GM18520 (cell line): ENCODE measurements at regions not wholly inside any gene's neighbourhood (a gene's known extent, or its start where the extent isn't known, plus 50 kb on each side); places are given as distances from the start of the nearest gene placed in this dataset.

Source experiments
- ATAC-seq: cut with Tn5 transposase; IDR thresholded peaks from one replicate; pipeline ENCODE4 v1.9.1; 2021; ENCODE audit not compliant: unreplicated experiment

- no peak for ATAC-seq
Measured at GRCh38 chr9:18335825-18336224, 138.1 kb upstream of the ADAMTSL1 start.

GRCh38 chr9:18338042-18338441, 135.9 kb upstream of the ADAMTSL1 start:
- ATAC-seq = no peak

- ATAC-seq = no peak
Measured at GRCh38 chr9:18343784-18344183, 130.2 kb upstream of the ADAMTSL1 start.

- ATAC-seq = no peak
Measured at GRCh38 chr9:18346745-18347144, 127.2 kb upstream of the ADAMTSL1 start.

- ATAC-seq = no peak
Measured at GRCh38 chr9:18347386-18348082, 126.4 kb upstream of the ADAMTSL1 start.

- ATAC-seq = no peak
Measured at GRCh38 chr9:18348083-18348475, 125.9 kb upstream of the ADAMTSL1 start.

- ATAC-seq = no peak
Measured at GRCh38 chr9:18349530-18349929, 124.4 kb upstream of the ADAMTSL1 start.

GRCh38 chr9:18350036-18350435, 123.9 kb upstream of the ADAMTSL1 start:
- no peak for ATAC-seq

- ATAC-seq = no peak
Measured at GRCh38 chr9:18350995-18351595, 122.9 kb upstream of the ADAMTSL1 start.

- ATAC-seq = no peak
Measured at GRCh38 chr9:18352711-18353110, 121.2 kb upstream of the ADAMTSL1 start.

- ATAC-seq = no peak
Measured at GRCh38 chr9:18353473-18353872, 120.5 kb upstream of the ADAMTSL1 start.

- no peak for ATAC-seq
Measured at GRCh38 chr9:18357321-18357720, 116.6 kb upstream of the ADAMTSL1 start.

- no peak for ATAC-seq
Measured at GRCh38 chr9:18358325-18358724, 115.6 kb upstream of the ADAMTSL1 start.

GRCh38 chr9:18359335-18359734, 114.6 kb upstream of the ADAMTSL1 start:
- no peak for ATAC-seq

- no peak for ATAC-seq
Measured at GRCh38 chr9:18360005-18360404, 113.9 kb upstream of the ADAMTSL1 start.

- ATAC-seq = no peak
Measured at GRCh38 chr9:18361646-18362045, 112.3 kb upstream of the ADAMTSL1 start.

GRCh38 chr9:18362166-18362565, 111.8 kb upstream of the ADAMTSL1 start:
- ATAC-seq = no peak

GRCh38 chr9:18362901-18363685, 110.9 kb upstream of the ADAMTSL1 start:
- no peak for ATAC-seq

GRCh38 chr9:18365651-18366050, 108.3 kb upstream of the ADAMTSL1 start:
- ATAC-seq = no peak

GRCh38 chr9:18366184-18366583, 107.8 kb upstream of the ADAMTSL1 start:
- ATAC-seq = no peak

- no peak for ATAC-seq
Measured at GRCh38 chr9:18368206-18368605, 105.7 kb upstream of the ADAMTSL1 start.

- ATAC-seq = no peak
Measured at GRCh38 chr9:18371141-18371540, 102.8 kb upstream of the ADAMTSL1 start.
